ENCODE measurements at regions not wholly inside any gene's neighbourhood (a gene's known extent, or its start where the extent isn't known, plus 50 kb on each side); places are given as distances from the start of the nearest gene placed in this dataset.

DNA sequence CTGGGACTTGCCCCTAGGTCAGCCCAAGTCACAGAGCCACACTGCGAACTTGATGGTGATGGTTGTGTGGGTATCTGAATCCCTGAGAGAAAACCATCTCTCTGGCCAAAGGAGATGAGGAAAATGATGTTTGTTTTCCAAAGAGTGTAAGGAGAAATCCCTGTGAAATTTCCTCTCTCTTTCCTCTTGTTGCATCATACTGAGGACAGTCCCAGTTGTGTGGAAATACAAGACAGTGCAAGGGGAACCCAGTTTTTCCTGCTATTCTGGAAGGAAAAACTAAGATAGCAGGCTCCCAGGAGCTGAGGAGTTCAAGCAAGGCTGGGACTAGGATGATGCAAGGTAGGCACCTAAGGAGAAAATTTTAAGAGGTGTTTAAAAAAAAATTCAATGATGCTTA is 86.8 kb upstream of the TOM1L1 start:
- TF ChIP-seq, protein P1, sequence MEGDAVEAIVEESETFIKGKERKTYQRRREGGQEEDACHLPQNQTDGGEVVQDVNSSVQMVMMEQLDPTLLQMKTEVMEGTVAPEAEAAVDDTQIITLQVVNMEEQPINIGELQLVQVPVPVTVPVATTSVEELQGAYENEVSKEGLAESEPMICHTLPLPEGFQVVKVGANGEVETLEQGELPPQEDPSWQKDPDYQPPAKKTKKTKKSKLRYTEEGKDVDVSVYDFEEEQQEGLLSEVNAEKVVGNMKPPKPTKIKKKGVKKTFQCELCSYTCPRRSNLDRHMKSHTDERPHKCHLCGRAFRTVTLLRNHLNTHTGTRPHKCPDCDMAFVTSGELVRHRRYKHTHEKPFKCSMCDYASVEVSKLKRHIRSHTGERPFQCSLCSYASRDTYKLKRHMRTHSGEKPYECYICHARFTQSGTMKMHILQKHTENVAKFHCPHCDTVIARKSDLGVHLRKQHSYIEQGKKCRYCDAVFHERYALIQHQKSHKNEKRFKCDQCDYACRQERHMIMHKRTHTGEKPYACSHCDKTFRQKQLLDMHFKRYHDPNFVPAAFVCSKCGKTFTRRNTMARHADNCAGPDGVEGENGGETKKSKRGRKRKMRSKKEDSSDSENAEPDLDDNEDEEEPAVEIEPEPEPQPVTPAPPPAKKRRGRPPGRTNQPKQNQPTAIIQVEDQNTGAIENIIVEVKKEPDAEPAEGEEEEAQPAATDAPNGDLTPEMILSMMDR (IDR thresholded peaks at IDR 0.05), result no peak
- TF ChIP-seq POLR2AphosphoS5 (IDR thresholded peaks at IDR 0.05), result no peak

All from prostate gland (tissue), 2 donors.